Fibroblast of lung (primary cell): ENCODE measurements at regions not wholly inside any gene's neighbourhood (a gene's known extent, or its start where the extent isn't known, plus 50 kb on each side); places are given as distances from the start of the nearest gene placed in this dataset.

Source experiments
- CTCF ChIP-seq, 2 donors: IDR thresholded peaks in 1 of 2; conservative IDR thresholded peaks in 1 of 2; 1 replicate in 1 of 2; 2 replicates in 1 of 2; pipeline ENCODE4 v1.5.1; 2011 to 2012; ENCODE audit warnings: low read length in 2 of 2, control low read depth in 1 of 2, inconsistent platforms in 1 of 2, low read depth in 1 of 2, mild to moderate bottlenecking in 1 of 2
- EZH2 ChIP-seq: IDR thresholded peaks from 2 replicates; pipeline ENCODE4 v1.5.1; 2012; ENCODE audit warnings: low read length, control low read depth, mild to moderate bottlenecking; ENCODE audit errors: missing control alignments

- TF ChIP-seq CTCF (conservative IDR thresholded peaks at IDR 0.05 in 1 of 2, IDR thresholded peaks at IDR 0.05 in 1 of 2; ENCODE audit: low read depth in 1 of 2, low read length in 2 of 2): no peak
- no peak for TF ChIP-seq EZH2
These were observed 102.6 kb upstream of the TRPM3 start for GRCh38 chr9:71223953-71224538.
